Muscle of leg (tissue), 3 donors: ENCODE measurements at regions not wholly inside any gene's neighbourhood (a gene's known extent, or its start where the extent isn't known, plus 50 kb on each side); places are given as distances from the start of the nearest gene placed in this dataset.

Source experiments
- DNase-seq: peaks from one replicate; pipeline ENCODE4 v3.0.0; 2013
- H3K27ac ChIP-seq: one replicate; pipeline ENCODE4 v1.5.1; 2013; ENCODE audit warnings: mild to moderate bottlenecking, low read length, control low read depth
- H3K27me3 ChIP-seq: one replicate; pipeline ENCODE4 v1.6.1; 2013; ENCODE audit warnings: low read length; ENCODE audit not compliant: control insufficient read depth, insufficient read depth
- H3K36me3 ChIP-seq: one replicate; pipeline ENCODE4 v1.6.1; 2013; ENCODE audit warnings: low read length; ENCODE audit not compliant: control insufficient read depth, insufficient read depth
- H3K4me1 ChIP-seq: one replicate; pipeline ENCODE4 v1.6.1; 2013; ENCODE audit warnings: low read length; ENCODE audit not compliant: control insufficient read depth, insufficient read depth
- H3K4me3 ChIP-seq: one replicate; pipeline ENCODE4 v1.5.1; 2013; ENCODE audit warnings: low read length, control low read depth
- H3K9me3 ChIP-seq: replicated peaks from 2 replicates; pipeline ENCODE4 v1.6.1; 2013; ENCODE audit warnings: low read depth, low read length; ENCODE audit not compliant: control insufficient read depth
- WGBS: methylation state at CpG from one replicate; pipeline ENCODE4 v1.1.5; 2013; ENCODE audit warnings: missing lambda C conversion rate; ENCODE audit not compliant: insufficient coverage; 5-methylcytosine and 5-hydroxymethylcytosine counted together

- no peak for DNase-seq
- Histone ChIP-seq H3K27ac (no peak overlapping the region), H3K27me3 (no peaks in the 10 kb centered on the region), H3K36me3 (no peaks in the 10 kb centered on the region), H3K9me3 (no peaks in the 10 kb centered on the region), H3K4me1 (no peaks in the 10 kb centered on the region), H3K4me3 (no peak overlapping the region)
- WGBS: no CpG with 5 or more reads among the region's 2 CpGs
Measured at GRCh38 chr15:38920966-38921365, 356.4 kb upstream of the RASGRP1 start.

GRCh38 chr15:38921471-38921870, 356.9 kb upstream of the RASGRP1 start:
- H3K36me3 ChIP-seq: no peaks in the 10 kb centered on the region
- DNase-seq: no peak
- no peak overlapping the region for H3K27ac ChIP-seq
- no peaks in the 10 kb centered on the region for H3K9me3 ChIP-seq
- H3K4me3 ChIP-seq: no peak overlapping the region
- no peaks in the 10 kb centered on the region for H3K4me1 ChIP-seq
- no CpG with 5 or more reads among the region's 2 CpGs for WGBS
- no peaks in the 10 kb centered on the region for H3K27me3 ChIP-seq

GRCh38 chr15:38928431-38928830, 363.8 kb upstream of the RASGRP1 start:
- Histone ChIP-seq H3K27me3 (no peaks in the 10 kb centered on the region), H3K4me3 (no peak overlapping the region), H3K9me3 (no peaks in the 10 kb centered on the region), H3K4me1 (no peaks in the 10 kb centered on the region), H3K27ac (no peak overlapping the region), H3K36me3 (no peaks in the 10 kb centered on the region)
- no peak for DNase-seq
- WGBS: no CpG with 5 or more reads among the region's 1 CpG

- DNase-seq: no peak
- H3K4me1 ChIP-seq: no peaks in the 10 kb centered on the region
- no peaks in the 10 kb centered on the region for H3K36me3 ChIP-seq
- no peak overlapping the region for H3K4me3 ChIP-seq
- no peaks in the 10 kb centered on the region for H3K9me3 ChIP-seq
- 100% methylated on average over 6 of the region's 9 CpGs for WGBS
- no peak overlapping the region for H3K27ac ChIP-seq
- H3K27me3 ChIP-seq: no peaks in the 10 kb centered on the region
Measured at GRCh38 chr15:38930851-38931572, 366.4 kb upstream of the RASGRP1 start.

GRCh38 chr15:38941399-38941953, 376.9 kb upstream of the RASGRP1 start:
- DNase-seq: peak; percentile 8
- WGBS: 23% methylated on average over 4 of the region's 6 CpGs
- no peak overlapping the region for H3K4me3 ChIP-seq

GRCh38 chr15:38944536-38944935, 379.9 kb upstream of the RASGRP1 start:
- Histone ChIP-seq H3K4me3 (no peak overlapping the region), H3K4me1 (peaks cover 7% of the 10 kb centered on the region)
- no peak for DNase-seq

More at GRCh38 chr15:38941399-38941953, 376.9 kb upstream of the RASGRP1 start:
- peaks cover 7% of the 10 kb centered on the region for H3K4me1 ChIP-seq
- H3K27ac ChIP-seq: no peak overlapping the region
- H3K9me3 ChIP-seq: no peaks in the 10 kb centered on the region
- H3K27me3 ChIP-seq: no peaks in the 10 kb centered on the region
- H3K36me3 ChIP-seq: no peaks in the 10 kb centered on the region

GRCh38 chr15:38945551-38946298, 381.1 kb upstream of the RASGRP1 start:
- Histone ChIP-seq H3K4me1 (peaks cover 7% of the 10 kb centered on the region), H3K36me3 (no peaks in the 10 kb centered on the region), H3K27me3 (no peaks in the 10 kb centered on the region), H3K9me3 (no peaks in the 10 kb centered on the region), H3K4me3 (no peak overlapping the region), H3K27ac (no peak overlapping the region)
- peak; percentile 29 for DNase-seq
- WGBS: 83% methylated on average over 4 of the region's 5 CpGs

More at GRCh38 chr15:38944536-38944935, 379.9 kb upstream of the RASGRP1 start:
- Histone ChIP-seq H3K9me3 (no peaks in the 10 kb centered on the region), H3K27me3 (no peaks in the 10 kb centered on the region), H3K27ac (no peak overlapping the region), H3K36me3 (no peaks in the 10 kb centered on the region)

GRCh38 chr15:38954090-38954489, 389.5 kb upstream of the RASGRP1 start:
- no peaks in the 10 kb centered on the region for H3K27me3 ChIP-seq
- H3K4me3 ChIP-seq: no peak overlapping the region
- no peaks in the 10 kb centered on the region for H3K9me3 ChIP-seq
- WGBS: no CpG with 5 or more reads among the region's 3 CpGs
- no peak for DNase-seq
- no peaks in the 10 kb centered on the region for H3K36me3 ChIP-seq
- no peaks in the 10 kb centered on the region for H3K4me1 ChIP-seq
- H3K27ac ChIP-seq: no peak overlapping the region

GRCh38 chr15:38961456-38961855, 396.8 kb upstream of the RASGRP1 start:
- no peak overlapping the region for H3K27ac ChIP-seq
- DNase-seq: peak; percentile 28
- no peak overlapping the region for H3K4me3 ChIP-seq
- no peaks in the 10 kb centered on the region for H3K4me1 ChIP-seq
- H3K36me3 ChIP-seq: no peaks in the 10 kb centered on the region
- no CpG with 5 or more reads among the region's 2 CpGs for WGBS
- H3K9me3 ChIP-seq: no peaks in the 10 kb centered on the region
- H3K27me3 ChIP-seq: no peaks in the 10 kb centered on the region

GRCh38 chr15:38961931-38962330, 397.3 kb upstream of the RASGRP1 start:
- peak; percentile 91 for DNase-seq
- H3K36me3 ChIP-seq: no peaks in the 10 kb centered on the region
- no peaks in the 10 kb centered on the region for H3K9me3 ChIP-seq
- H3K4me3 ChIP-seq: no peak overlapping the region
- H3K27ac ChIP-seq: no peak overlapping the region
- no peaks in the 10 kb centered on the region for H3K4me1 ChIP-seq
- no CpG with 5 or more reads among the region's 2 CpGs for WGBS
- H3K27me3 ChIP-seq: no peaks in the 10 kb centered on the region
